WERI-Rb-1 (cell line): ENCODE measurements at regions not wholly inside any gene's neighbourhood (a gene's known extent, or its start where the extent isn't known, plus 50 kb on each side); places are given as distances from the start of the nearest gene placed in this dataset.

ENCODE experiments used
- DNase-seq: peaks from one replicate; pipeline ENCODE4 v3.0.0-alpha.2; 2020
- H3K27ac ChIP-seq: fragments of 250-450 bp; sonication (Bioruptor Pico); 2 replicates; pipeline ENCODE4 v1.5.1; 2020; ENCODE audit warnings: mild to moderate bottlenecking, moderate library complexity
- H3K27me3 ChIP-seq: fragments of 250-450 bp; sonication (Bioruptor Pico); 2 replicates; pipeline ENCODE4 v1.5.1; 2021; ENCODE audit warnings: mild to moderate bottlenecking, low read depth, moderate library complexity; ENCODE audit not compliant: insufficient read depth, severe bottlenecking
- H3K36me3 ChIP-seq: fragments of 250-450 bp; sonication (Bioruptor Pico); 2 replicates; pipeline ENCODE4 v1.5.1; 2020; ENCODE audit warnings: mild to moderate bottlenecking, moderate library complexity
- H3K4me3 ChIP-seq: 2 replicates; pipeline ENCODE4 v1.5.1; 2011; ENCODE audit warnings: low read depth, mild to moderate bottlenecking, control low read depth, low read length
- H3K9me3 ChIP-seq: fragments of 250-450 bp; sonication (Bioruptor Pico); 2 replicates; pipeline ENCODE4 v1.5.1; 2021; ENCODE audit warnings: mild to moderate bottlenecking, moderate library complexity; ENCODE audit not compliant: severe bottlenecking
- CTCF ChIP-seq: IDR thresholded peaks from 2 replicates; pipeline ENCODE4 v1.5.1; 2011; ENCODE audit warnings: low read depth, mild to moderate bottlenecking, control low read depth, inconsistent platforms, low read length

- Histone ChIP-seq H3K27me3 (no peaks in the 10 kb centered on the region), H3K4me3 (no peak overlapping the region), H3K36me3 (no peaks in the 10 kb centered on the region; the same call in 1 of the 2 replicates), H3K9me3 (no peaks in the 10 kb centered on the region), H3K27ac (no peak overlapping the region)
- DNase-seq, result no peak
- TF ChIP-seq CTCF, result no peak
Observed at GRCh38 chr18:24553571-24554285, 93.3 kb downstream of the HRH4 start.

GRCh38 chr18:24558403-24558802 lies 98.0 kb downstream of the HRH4 start:
- DNase-seq, result no peak
- no peaks in the 10 kb centered on the region for H3K9me3 ChIP-seq
- H3K27me3 ChIP-seq, result no peaks in the 10 kb centered on the region
- H3K36me3 ChIP-seq, result no peaks in the 10 kb centered on the region
- no peak overlapping the region for H3K4me3 ChIP-seq
- TF ChIP-seq CTCF, result no peak
- no peak overlapping the region for H3K27ac ChIP-seq

GRCh38 chr18:24559526-24559925 lies 99.1 kb downstream of the HRH4 start:
- DNase-seq, result no peak
- no peaks in the 10 kb centered on the region for H3K36me3 ChIP-seq
- no peak for TF ChIP-seq CTCF

GRCh38 chr18:24560511-24560981 lies 100.1 kb downstream of the HRH4 start:
- Histone ChIP-seq H3K4me3 (no peak overlapping the region), H3K36me3 (no peaks in the 10 kb centered on the region), H3K9me3 (no peaks in the 10 kb centered on the region), H3K27me3 (no peaks in the 10 kb centered on the region), H3K27ac (no peak overlapping the region)
- no peak for DNase-seq
- TF ChIP-seq CTCF, result no peak

More at GRCh38 chr18:24559526-24559925, 99.1 kb downstream of the HRH4 start:
- Histone ChIP-seq H3K4me3 (no peak overlapping the region), H3K27ac (no peak overlapping the region), H3K27me3 (no peaks in the 10 kb centered on the region), H3K9me3 (no peaks in the 10 kb centered on the region)

GRCh38 chr18:24561369-24561965 lies 101.0 kb downstream of the HRH4 start:
- H3K27ac ChIP-seq, result no peak overlapping the region
- H3K4me3 ChIP-seq, result no peak overlapping the region
- no peaks in the 10 kb centered on the region for H3K9me3 ChIP-seq
- no peak for DNase-seq
- no peaks in the 10 kb centered on the region for H3K36me3 ChIP-seq
- H3K27me3 ChIP-seq, result no peaks in the 10 kb centered on the region
- TF ChIP-seq CTCF, result no peak
